ENCODE measurements at regions not wholly inside any gene's neighbourhood (a gene's known extent, or its start where the extent isn't known, plus 50 kb on each side); places are given as distances from the start of the nearest gene placed in this dataset.
"Not testable (repeated sequence)": the region's sequence is repeated elsewhere in the genome, so short reads cannot be mapped to it uniquely, and the experiment has no call there.

- DNase-seq (ENCODE audit: low read depth): no peak
- TF ChIP-seq, protein P1, sequence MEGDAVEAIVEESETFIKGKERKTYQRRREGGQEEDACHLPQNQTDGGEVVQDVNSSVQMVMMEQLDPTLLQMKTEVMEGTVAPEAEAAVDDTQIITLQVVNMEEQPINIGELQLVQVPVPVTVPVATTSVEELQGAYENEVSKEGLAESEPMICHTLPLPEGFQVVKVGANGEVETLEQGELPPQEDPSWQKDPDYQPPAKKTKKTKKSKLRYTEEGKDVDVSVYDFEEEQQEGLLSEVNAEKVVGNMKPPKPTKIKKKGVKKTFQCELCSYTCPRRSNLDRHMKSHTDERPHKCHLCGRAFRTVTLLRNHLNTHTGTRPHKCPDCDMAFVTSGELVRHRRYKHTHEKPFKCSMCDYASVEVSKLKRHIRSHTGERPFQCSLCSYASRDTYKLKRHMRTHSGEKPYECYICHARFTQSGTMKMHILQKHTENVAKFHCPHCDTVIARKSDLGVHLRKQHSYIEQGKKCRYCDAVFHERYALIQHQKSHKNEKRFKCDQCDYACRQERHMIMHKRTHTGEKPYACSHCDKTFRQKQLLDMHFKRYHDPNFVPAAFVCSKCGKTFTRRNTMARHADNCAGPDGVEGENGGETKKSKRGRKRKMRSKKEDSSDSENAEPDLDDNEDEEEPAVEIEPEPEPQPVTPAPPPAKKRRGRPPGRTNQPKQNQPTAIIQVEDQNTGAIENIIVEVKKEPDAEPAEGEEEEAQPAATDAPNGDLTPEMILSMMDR (IDR thresholded peaks at IDR 0.05; ENCODE audit: insufficient read depth, low read length): no peak
- no peak overlapping the region for H3K4me3 ChIP-seq (ENCODE audit: low read depth, low read length)
Observed at GRCh38 chr6:140385679-140386078, 1011.2 kb upstream of the CITED2 start.

GRCh38 chr6:140382355-140382754 is 1007.9 kb upstream of the CITED2 start:
- no peak for DNase-seq (ENCODE audit: low read depth)
- TF ChIP-seq, protein P1 (IDR thresholded peaks at IDR 0.05; ENCODE audit: insufficient read depth, low read length): no peak

DNA sequence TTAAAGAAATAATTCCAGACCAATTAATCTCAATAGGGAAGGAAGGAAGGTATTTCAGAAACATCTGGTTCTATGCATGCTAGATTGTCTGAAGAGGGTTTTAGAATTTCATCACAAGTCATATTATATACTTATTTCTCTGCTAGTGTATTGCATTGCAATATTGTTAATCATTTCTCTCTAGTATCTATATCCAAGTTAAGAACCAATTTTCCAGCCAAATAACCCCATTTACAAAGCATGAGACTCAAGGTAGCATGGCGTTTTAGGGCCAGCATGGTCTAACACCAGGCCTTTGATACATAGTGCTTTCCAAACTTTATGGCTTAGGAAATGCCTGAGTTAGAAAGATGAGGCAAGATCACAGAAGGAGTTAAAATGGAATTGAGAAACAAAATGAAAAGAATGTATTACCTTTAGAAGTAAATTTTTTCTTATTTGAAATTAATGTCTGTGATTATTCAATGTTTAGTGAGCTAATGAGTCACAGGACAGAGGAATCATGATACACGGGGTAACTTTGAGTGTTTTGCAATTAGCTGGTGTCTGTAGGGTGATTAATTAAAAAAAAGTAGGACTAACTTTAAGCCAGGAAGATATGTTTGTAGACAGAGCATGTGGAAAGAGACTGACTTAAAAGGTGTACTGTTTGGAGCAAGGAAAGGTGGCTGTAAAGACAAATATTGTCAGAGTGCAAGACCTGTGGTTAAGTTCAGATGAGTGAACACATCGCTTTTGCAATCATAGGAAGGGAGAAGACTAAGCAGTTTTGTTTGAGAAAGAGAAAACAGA is 1006.2 kb upstream of the CITED2 start:
- peak; percentile 10 for DNase-seq (ENCODE audit: low read depth)
- no peak overlapping the region for H3K4me3 ChIP-seq (ENCODE audit: low read depth, low read length)
- TF ChIP-seq, protein P1 (IDR thresholded peaks at IDR 0.05; ENCODE audit: insufficient read depth, low read length): no peak

More at GRCh38 chr6:140382355-140382754, 1007.9 kb upstream of the CITED2 start:
- H3K4me3 ChIP-seq (ENCODE audit: low read depth, low read length): no peak overlapping the region

DNA sequence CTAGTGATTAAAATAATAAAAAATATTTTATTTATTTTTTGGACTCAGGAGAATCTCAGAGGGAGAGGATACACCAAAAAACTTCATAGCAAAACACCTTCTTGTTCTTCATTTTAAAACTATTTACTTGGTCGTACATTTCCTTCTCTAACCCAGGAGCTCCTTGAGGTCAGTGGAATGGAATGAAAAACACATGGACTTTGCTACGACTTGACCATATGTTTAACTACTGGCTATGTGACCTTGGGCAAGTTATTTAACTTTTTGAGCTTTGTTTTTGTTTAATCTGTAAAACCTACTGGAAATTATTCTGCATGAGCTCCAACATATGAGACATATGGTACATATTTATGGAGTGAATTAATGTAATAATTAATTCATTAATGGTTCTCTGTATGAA is 1005.5 kb upstream of the CITED2 start:
- TF ChIP-seq, protein P1 (IDR thresholded peaks at IDR 0.05; ENCODE audit: insufficient read depth, low read length): no peak
- H3K4me3 ChIP-seq (ENCODE audit: low read depth, low read length): no peak overlapping the region
- peak; percentile 7 for DNase-seq (ENCODE audit: low read depth)

- TF ChIP-seq, protein P1 (IDR thresholded peaks at IDR 0.05; ENCODE audit: insufficient read depth, low read length): no peak
- H3K4me3 ChIP-seq (ENCODE audit: low read depth, low read length): no peak overlapping the region
- no peak for DNase-seq (ENCODE audit: low read depth)
Observed at GRCh38 chr6:140376209-140376608, 1001.8 kb upstream of the CITED2 start.

DNA sequence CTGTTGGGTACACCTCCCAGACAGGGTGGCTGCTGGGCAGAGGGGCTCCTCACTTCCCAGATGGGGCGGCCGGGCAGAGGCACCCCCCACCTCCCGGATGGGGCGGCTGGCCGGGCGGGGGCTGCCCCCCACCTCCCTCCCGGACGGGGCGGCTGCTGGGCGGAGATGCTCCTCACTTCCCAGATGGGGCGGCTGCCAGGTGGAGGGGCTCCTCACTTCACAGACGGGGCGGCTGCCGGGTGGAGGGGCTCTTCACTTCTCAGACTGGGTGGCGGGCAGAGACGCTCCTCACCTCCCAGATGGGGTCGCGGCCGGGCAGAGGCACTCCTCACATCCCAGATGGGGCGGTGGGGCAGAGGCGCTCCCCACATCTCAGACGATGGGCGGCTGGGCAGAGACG is 999.3 kb upstream of the CITED2 start:
- H3K4me3 ChIP-seq (ENCODE audit: low read depth, low read length); DNase-seq (ENCODE audit: low read depth): not testable (repeated sequence)

GRCh38 chr6:140372064-140372463 is 997.6 kb upstream of the CITED2 start:
- no peak overlapping the region for H3K4me3 ChIP-seq (ENCODE audit: low read depth, low read length)
- TF ChIP-seq, protein P1 (IDR thresholded peaks at IDR 0.05; ENCODE audit: insufficient read depth, low read length): no peak
- no peak for DNase-seq (ENCODE audit: low read depth)
